Right lobe of liver (tissue), 6 donors: ENCODE measurements at regions not wholly inside any gene's neighbourhood (a gene's known extent, or its start where the extent isn't known, plus 50 kb on each side); places are given as distances from the start of the nearest gene placed in this dataset.

Experiments
- ATAC-seq, 4 donors: fragments of 200-7000 bp; cut with Tn5 transposase; one replicate each; pipeline ENCODE4 v1.9.1; 2020; ENCODE audit warnings: mild to moderate bottlenecking in 4 of 4, moderate library complexity in 4 of 4
- DNase-seq, 3 donors: peaks; one replicate each; pipeline ENCODE4 v3.0.0-alpha.2; 2020
- H3K27ac ChIP-seq, 3 donors: fragments of 200-600 bp; one replicate each; pipeline ENCODE4 v1.8.0; 2022
- H3K27me3 ChIP-seq, 2 donors: fragments of 200-600 bp; one replicate each; pipeline ENCODE4 v1.8.0; 2022
- H3K36me3 ChIP-seq, 4 donors: fragments of 200-600 bp; sonication (generic) in 1 of 4; one replicate each; pipeline versions ENCODE4 v1.5.1 to v1.8.0; 2017 to 2022; ENCODE audit warnings: control low read depth in 1 of 4
- H3K4me1 ChIP-seq, 4 donors: fragments of 200-600 bp; sonication (generic) in 1 of 4; one replicate each; pipeline versions ENCODE4 v1.5.1 to v1.8.0; 2017 to 2022; ENCODE audit warnings: control low read depth in 1 of 4
- H3K4me3 ChIP-seq, 3 donors: fragments of 200-600 bp; one replicate each; pipeline ENCODE4 v1.8.0; 2022
- H3K9me3 ChIP-seq, 4 donors: fragments of 200-600 bp; sonication (generic) in 1 of 4; one replicate each; pipeline versions ENCODE4 v1.5.1 to v1.8.0; 2017 to 2022; ENCODE audit warnings: control low read depth in 1 of 4
- CTCF ChIP-seq, 4 donors: fragments of 200-600 bp in 3 of 4; fragments of 450-650 bp in 1 of 4; IDR thresholded peaks; one replicate each; pipeline versions ENCODE4 v1.5.1 to v1.8.0; 2016 to 2022; ENCODE audit warnings: antibody characterized with exemption in 4 of 4, mild to moderate bottlenecking in 2 of 4
- POLR2A ChIP-seq: fragments of 450-650 bp; IDR thresholded peaks from one replicate; pipeline ENCODE4 v1.6.1; 2017; ENCODE audit warnings: antibody characterized with exemption, mild to moderate bottlenecking
- WGBS: methylation state at CpG from one replicate; pipeline ENCODE4 v1.1.6; 2018; ENCODE audit warnings: low coverage, low lambda C conversion rate; ENCODE audit not compliant: insufficient coverage; ENCODE audit errors: missing lambda C conversion rate; 5-methylcytosine and 5-hydroxymethylcytosine counted together
- intact Hi-C, 2 donors: fragments of 100-400 bp; cut with DNase I; formaldehyde crosslinking; loops; one replicate each; pipeline versions ENCODE4 v1.11.2 to v1.14.1; 2022
- donor health status: DM: no; HTN: yes; CAD: no.
- donor health status: DM: no; HTN: no; CAD: no.
- donor health status: DM: no; HTN: no; CAD: no.
- donor health status: DM: no; HTN: yes; CAD: no.
- donor health status: DM: no; HTN: yes; CAD: no.

- WGBS = 36% methylated on average over 9 of the region's 15 CpGs
- intact Hi-C loops = no loop called here
- DNase-seq = no peak
- H3K4me3 ChIP-seq = no peak overlapping the region
- no peaks in the 10 kb centered on the region for H3K36me3 ChIP-seq
- H3K9me3 ChIP-seq = no peaks in the 10 kb centered on the region
- TF ChIP-seq POLR2A (no peak), CTCF (IDR thresholded peaks at IDR 0.05) (no peak)
- H3K27me3 ChIP-seq = no peaks in the 10 kb centered on the region
- H3K27ac ChIP-seq = no peak overlapping the region
- no peak for ATAC-seq
- no peaks in the 10 kb centered on the region for H3K4me1 ChIP-seq
These were observed 126.3 kb upstream of the IRX4 start for GRCh38 chr5:2008851-2009629.

GRCh38 chr5:2007878-2008501 is 125.3 kb upstream of the IRX4 start:
- Histone ChIP-seq H3K27ac (no peak overlapping the region), H3K4me1 (no peaks in the 10 kb centered on the region), H3K36me3 (no peaks in the 10 kb centered on the region), H3K4me3 (no peak overlapping the region), H3K27me3 (no peaks in the 10 kb centered on the region), H3K9me3 (no peaks in the 10 kb centered on the region)
- TF ChIP-seq POLR2A = no peak
- no peak for TF ChIP-seq CTCF (IDR thresholded peaks at IDR 0.05)
- 33% methylated on average over 18 of the region's 35 CpGs for WGBS
- DNase-seq (no peak), ATAC-seq (no peak)
- intact Hi-C loops = no loop called here

DNA sequence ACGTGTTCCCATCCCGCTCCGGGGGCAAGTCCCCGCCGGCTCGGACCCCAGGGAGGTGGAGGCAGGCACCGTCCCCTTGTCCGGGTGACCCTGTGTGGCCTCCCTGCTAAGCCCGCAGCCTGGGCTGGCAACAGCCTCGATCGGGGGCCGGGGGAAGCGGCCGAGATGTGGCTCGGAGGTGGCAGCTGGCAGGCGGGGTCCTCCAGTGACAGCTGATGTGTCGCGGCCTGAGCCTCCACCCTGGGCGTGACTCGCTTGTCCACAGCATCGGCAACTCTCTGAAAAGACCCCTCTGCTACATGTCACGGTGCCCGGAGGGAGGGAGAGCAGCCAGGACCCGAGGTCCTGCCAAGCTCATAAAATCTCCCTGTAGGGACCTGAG is 124.8 kb upstream of the IRX4 start:
- no peak overlapping the region for H3K27ac ChIP-seq
- H3K4me3 ChIP-seq = no peak overlapping the region
- DNase-seq (no peak), ATAC-seq (no peak)
- intact Hi-C loops = no loop called here
- H3K27me3 ChIP-seq = no peaks in the 10 kb centered on the region
- no peak for TF ChIP-seq CTCF (IDR thresholded peaks at IDR 0.05)
- no peak for TF ChIP-seq POLR2A
- no peaks in the 10 kb centered on the region for H3K36me3 ChIP-seq
- H3K9me3 ChIP-seq = no peaks in the 10 kb centered on the region
- WGBS = 53% methylated on average over 3 of the region's 24 CpGs
- H3K4me1 ChIP-seq = no peaks in the 10 kb centered on the region

GRCh38 chr5:2006971-2007291 is 124.2 kb upstream of the IRX4 start:
- Histone ChIP-seq H3K36me3 (no peaks in the 10 kb centered on the region), H3K9me3 (no peaks in the 10 kb centered on the region), H3K4me3 (no peak overlapping the region), H3K27me3 (no peaks in the 10 kb centered on the region), H3K27ac (no peak overlapping the region), H3K4me1 (no peaks in the 10 kb centered on the region)
- WGBS = no CpG with 5 or more reads among the region's 14 CpGs
- TF ChIP-seq POLR2A (no peak), CTCF (IDR thresholded peaks at IDR 0.05) (no peak)
- DNase-seq (no peak), ATAC-seq (no peak)
- intact Hi-C loops = no loop called here
